ENCODE measurements at regions not wholly inside any gene's neighbourhood (a gene's known extent, or its start where the extent isn't known, plus 50 kb on each side); places are given as distances from the start of the nearest gene placed in this dataset.

GRCh38 chr10:101303087-101303703 lies 50.8 kb upstream of the BTRC start:
- peaks cover 0 to 2% of the 10 kb centered on the region in 2 experiments; a peak in 3 of 4 replicates for H3K4me1 ChIP-seq (ENCODE audit: control insufficient read depth in 1 of 2, insufficient read depth in 2 of 2, low read length in 2 of 2)
- POLR2A ChIA-PET: interaction anchor here (0.9 kb wide), 1 partner anchor 266 kb away, joined by 3 read pairs; no protein-coding TSS in a partner anchor
- no peak overlapping the region for H3K4me3 ChIP-seq (replicated peaks in 1 of 2; ENCODE audit: low read depth in 1 of 2, low read length in 2 of 2)
- no peaks in the 10 kb centered on the region for H3K36me3 ChIP-seq (ENCODE audit: control insufficient read depth in 1 of 2, insufficient read depth in 2 of 2, low read length in 2 of 2)
- no peaks in the 10 kb centered on the region for H3K27me3 ChIP-seq (ENCODE audit: insufficient read depth, low read length)
- H3K79me2 ChIP-seq (ENCODE audit: insufficient read depth, low read length): no peaks in the 10 kb centered on the region
- RAD21 ChIA-PET (ENCODE audit: low non-redundant PET in 1 of 2, low total read pairs in 2 of 2, uncharacterized antibody in 2 of 2, unreplicated experiment in 2 of 2): interaction anchor here (0.7 to 2.0 kb wide), 6 partner anchors 15 to 267 kb away, joined by 3 to 11 read pairs (median 4); no protein-coding TSS in a partner anchor
- intact Hi-C loops (cut with micrococcal nuclease): no loop called here
- no peak for TF ChIP-seq CBX3 (IDR thresholded peaks at IDR 0.05; ENCODE audit: low read depth)
- no peak overlapping the region for H3K27ac ChIP-seq (ENCODE audit: low read depth, low read length)
- no peak overlapping the region for H3K9ac ChIP-seq (ENCODE audit: low read length)
- H3K4me2 ChIP-seq (ENCODE audit: low read length): no peak overlapping the region
- H3K9me3 ChIP-seq (ENCODE audit: control insufficient read depth in 1 of 2, insufficient read depth in 1 of 2, low read depth in 1 of 2, low read length in 2 of 2): no peaks in the 10 kb centered on the region
- no TSS peak for BruUV-seq (replicated peaks)
- no peak for DNase-seq (ENCODE audit: low read depth, low spot score)
- H4K20me1 ChIP-seq (ENCODE audit: insufficient read depth): no peaks in the 10 kb centered on the region
- CTCF ChIA-PET: interaction anchor here (0.6 to 10.8 kb wide), 12 partner anchors 29 to 1047 kb away, joined by 3 to 182 read pairs (median 3); no protein-coding TSS in a partner anchor
- no peaks in the 10 kb centered on the region for H3K9me2 ChIP-seq (ENCODE audit: insufficient read depth)
- H2AFZ ChIP-seq (ENCODE audit: low read depth, low read length, poor library complexity, severe bottlenecking): no peak overlapping the region
- no peak for ATAC-seq
